HT-29 (cell line): ENCODE measurements at regions not wholly inside any gene's neighbourhood (a gene's known extent, or its start where the extent isn't known, plus 50 kb on each side); places are given as distances from the start of the nearest gene placed in this dataset.
"Not testable (repeated sequence)": the region's sequence is repeated elsewhere in the genome, so short reads cannot be mapped to it uniquely, and the experiment has no call there.

Source experiments
- DNase-seq: peaks from one replicate; pipeline ENCODE4 v3.0.0-alpha.2; 2015; ENCODE audit warnings: low spot score

DNA sequence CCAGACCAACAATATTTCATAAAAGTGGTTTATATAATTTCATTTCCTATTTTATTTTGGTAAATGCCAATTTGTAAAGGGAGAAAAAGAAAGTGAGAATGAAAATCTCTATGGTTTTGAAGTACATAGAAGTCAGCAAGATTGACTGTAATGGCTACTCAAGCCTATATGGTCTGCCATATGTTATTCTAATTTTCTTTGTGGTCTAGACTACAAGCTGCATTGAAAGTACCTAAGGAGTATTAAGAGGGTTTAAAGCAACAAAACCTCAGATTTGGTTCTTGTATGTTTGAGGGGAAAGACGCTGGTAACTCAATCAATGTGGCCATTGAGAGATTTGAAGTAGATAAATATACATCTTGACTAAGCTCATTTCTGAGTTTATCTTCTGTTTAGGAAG lies 193.5 kb upstream of the EYA4 start:
- DNase-seq: no peak

DNA sequence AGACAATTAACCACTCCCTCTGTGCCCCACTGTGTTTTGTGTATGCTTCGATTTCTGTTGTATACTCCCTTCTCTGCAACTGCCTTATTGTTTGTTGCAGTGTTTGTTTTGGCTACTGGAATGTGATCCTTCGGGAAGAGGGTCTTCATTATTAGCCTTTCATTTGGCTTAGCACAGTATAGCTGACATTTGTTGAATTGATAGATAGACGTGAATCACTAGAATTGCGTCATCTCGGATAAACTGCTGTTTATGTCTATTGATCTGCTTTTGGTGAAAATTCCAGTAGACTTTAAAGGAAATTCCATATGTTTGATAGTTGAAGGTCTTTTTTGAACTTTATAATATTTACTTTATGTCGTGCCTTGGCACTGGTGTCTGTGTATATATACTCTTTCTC lies 189.9 kb upstream of the EYA4 start:
- DNase-seq: no peak

- DNase-seq: no peak
Measured at GRCh38 chr6:133052465-133052864, 188.7 kb upstream of the EYA4 start.

DNA sequence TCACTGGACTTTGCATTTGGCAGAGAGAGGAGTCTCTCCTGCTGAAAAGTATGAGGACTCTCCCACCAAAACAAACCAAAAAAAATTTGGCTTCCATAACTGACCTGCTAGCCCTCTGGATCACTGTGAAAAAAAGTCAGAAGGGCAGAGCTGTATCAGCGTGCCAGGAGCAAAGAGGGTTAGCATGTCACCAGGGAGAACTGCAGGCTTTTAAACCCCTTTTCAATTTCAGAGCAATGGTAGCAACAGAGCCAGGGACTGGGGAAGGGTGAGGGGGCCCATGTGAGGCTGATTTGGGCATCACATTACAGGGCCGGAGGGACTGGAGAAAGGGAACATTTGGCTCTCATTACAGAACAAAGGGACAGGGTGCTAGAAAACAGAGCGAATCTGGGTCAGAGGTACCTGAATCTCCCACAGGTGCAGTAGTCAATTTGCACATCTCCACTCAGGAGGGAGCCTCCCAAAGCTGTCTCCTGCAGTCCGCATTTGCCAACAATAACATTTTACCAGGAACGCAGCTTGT lies 185.7 kb upstream of the EYA4 start:
- DNase-seq: no peak

DNA sequence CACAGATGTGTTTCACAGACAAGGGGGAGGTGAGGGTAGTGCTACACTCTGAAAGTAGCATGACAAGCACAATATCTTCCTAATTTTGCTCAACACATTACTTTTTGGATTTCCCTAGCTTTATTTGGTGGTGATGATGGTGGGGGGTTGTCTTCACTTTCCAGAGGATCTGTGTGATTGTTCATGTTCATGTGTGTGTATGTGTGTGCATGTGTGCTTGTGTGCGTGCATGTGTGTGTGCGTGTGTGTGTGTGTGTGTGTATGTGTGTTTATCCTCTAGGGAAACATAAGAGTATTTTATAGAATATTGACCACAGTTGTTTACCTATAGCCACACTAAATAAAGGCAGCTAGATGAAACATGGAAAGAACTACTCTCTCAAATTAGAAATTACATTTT lies 183.8 kb upstream of the EYA4 start:
- no peak for DNase-seq

DNA sequence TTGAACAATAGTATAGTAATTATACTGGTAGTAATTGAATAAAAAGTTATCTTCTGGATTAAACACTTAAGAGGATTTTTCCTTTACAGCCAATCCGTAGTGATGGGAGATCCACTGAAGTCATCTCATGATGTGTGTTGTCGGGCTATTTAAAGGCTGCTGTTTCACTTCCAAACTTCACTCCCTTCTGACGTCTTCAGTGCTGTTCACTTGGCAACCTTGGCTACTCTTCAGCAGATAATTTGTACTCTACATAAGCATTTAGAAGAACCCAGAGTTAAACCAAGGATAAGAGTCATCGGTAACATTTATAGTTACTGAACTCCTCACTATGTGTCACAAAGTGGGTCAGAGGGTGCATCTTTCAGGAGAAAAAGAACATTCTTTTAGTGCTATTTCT lies 179.1 kb upstream of the EYA4 start:
- DNase-seq: no peak

- DNase-seq: no peak
Measured at GRCh38 chr6:133062696-133063306, 178.4 kb upstream of the EYA4 start.

GRCh38 chr6:133067960-133068359 lies 173.2 kb upstream of the EYA4 start:
- no peak for DNase-seq

DNA sequence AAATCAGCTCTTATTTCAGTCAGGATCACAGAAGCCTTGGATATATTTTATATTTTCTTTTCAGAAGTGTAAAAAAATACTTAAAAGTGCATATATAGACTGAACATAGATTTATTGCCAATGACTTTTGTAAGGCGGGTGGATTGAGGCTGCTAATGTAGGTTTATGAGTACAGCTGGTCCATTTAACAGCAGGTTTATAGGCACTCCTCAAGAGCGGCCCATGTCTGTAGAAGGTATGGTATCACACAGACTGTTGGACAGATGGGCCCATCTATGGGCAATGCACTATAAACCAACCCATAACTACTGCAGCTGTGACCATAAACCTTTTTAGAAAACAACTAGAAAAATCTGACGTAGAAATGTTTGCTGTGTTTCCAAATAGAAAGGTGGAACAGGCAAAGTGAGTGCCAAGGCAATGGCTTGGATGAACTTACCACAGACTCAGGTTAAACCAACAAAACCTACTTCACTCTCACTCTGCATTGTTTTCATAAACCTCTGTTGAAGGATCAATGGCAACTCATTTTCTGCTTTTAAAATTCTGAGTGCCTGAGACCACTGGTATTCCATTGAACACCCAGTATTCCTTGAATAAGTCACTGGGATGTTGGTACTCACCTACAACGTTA lies 170.6 kb upstream of the EYA4 start:
- DNase-seq: no peak

DNA sequence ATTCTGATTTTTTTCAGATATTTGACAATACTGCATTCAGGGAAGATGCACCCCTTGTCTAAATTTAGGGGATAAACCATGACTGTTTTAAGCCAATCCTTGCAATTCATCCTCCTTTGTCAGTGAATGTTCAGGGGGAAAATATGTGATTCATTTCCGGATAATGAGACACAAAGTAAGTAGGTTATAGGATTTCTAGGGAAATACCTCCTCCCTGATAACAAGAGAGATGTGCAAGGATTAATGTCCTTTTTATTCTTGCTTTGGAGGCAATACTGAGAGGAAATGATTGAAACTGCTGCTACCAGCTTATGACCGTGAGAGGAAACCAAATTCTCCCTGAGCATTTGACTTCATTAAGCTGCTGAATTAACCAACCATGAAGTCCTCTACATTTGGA lies 161.3 kb upstream of the EYA4 start:
- no peak for DNase-seq

GRCh38 chr6:133083248-133083967 lies 157.7 kb upstream of the EYA4 start:
- DNase-seq: no peak

DNA sequence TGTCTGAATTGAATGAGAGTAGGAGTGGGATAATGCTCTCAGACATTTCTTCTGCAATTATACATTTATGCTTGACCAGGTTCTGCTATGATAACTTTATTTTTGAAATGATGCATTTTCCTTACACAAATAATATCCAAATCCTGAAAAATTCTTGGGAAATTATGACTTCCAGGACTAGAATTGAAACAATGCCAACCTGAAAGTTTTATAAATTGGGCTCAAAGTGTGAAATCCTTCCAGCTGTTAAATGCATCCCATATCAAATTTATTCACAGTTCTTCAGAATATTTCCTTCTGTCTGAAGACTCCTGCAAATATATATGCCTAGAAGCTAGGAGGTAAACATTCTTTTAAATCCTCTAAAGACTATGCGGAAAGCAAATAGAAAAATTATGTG lies 155.7 kb upstream of the EYA4 start:
- no peak for DNase-seq

DNA sequence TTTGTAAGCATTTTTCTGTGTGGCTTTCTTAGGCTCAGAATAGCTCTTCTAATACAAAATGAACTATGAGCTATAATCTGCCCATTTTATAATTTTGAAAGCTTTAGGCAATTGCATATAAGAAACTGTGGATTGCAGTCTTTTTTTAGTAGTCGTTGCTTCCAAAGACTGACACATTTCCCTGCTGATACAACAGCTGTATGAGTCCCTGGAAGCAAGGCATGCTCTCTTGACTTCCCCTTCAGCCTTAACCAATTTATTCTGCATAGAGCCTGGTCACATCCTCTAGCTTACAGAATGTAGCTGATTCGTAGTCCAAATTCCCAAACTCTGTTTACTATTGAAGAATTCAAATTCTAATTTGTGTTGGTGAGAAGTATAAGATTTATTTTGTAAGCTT lies 155.3 kb upstream of the EYA4 start:
- no peak for DNase-seq

- no peak for DNase-seq
Measured at GRCh38 chr6:133088931-133089695, 152.0 kb upstream of the EYA4 start.

- no peak for DNase-seq
Measured at GRCh38 chr6:133092199-133092598, 149.0 kb upstream of the EYA4 start.

DNA sequence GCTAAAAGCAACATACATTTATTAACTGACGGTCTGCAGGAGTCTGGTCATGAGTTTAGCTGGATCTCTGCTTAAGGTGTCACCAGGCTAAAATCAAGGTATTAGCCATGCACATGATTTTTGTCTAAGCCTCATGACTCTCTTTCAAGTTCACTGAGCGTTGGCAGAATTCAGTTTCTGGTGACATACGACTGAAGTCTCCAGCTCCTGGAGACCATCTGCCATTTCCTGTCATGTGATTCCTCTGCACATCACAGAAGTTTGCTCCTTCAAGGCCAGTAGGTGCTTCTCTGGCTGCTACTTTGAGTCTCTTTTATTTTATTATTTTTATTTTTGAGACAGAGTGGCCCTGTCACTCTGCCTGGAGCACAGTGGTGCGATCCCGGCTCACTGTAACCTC lies 148.4 kb upstream of the EYA4 start:
- no peak for DNase-seq

- DNase-seq: not testable (repeated sequence)
Measured at GRCh38 chr6:133093211-133093610, 147.9 kb upstream of the EYA4 start.

DNA sequence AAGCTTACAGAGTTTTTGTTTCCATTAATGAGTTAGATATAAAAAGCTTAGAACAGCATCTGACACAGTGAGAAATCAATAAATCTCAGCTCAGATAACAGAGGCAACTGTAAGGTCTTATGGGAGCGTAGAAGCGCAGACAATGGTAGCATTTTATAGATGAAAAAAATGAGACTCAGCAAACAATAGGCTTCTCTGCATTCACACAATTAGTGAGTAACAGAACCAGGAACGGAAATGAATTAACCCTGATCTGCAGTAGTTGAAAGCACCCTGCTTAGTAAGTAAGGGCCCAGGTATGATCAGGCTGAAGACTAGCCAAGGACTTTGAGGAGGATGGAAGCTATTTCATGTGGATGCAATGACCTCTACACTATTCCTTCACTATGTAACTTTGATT lies 147.2 kb upstream of the EYA4 start:
- DNase-seq: peak; percentile 37

GRCh38 chr6:133097208-133097607 lies 143.9 kb upstream of the EYA4 start:
- no peak for DNase-seq

- peak; percentile 19 for DNase-seq
Measured at GRCh38 chr6:133099573-133099972, 141.6 kb upstream of the EYA4 start.

DNA sequence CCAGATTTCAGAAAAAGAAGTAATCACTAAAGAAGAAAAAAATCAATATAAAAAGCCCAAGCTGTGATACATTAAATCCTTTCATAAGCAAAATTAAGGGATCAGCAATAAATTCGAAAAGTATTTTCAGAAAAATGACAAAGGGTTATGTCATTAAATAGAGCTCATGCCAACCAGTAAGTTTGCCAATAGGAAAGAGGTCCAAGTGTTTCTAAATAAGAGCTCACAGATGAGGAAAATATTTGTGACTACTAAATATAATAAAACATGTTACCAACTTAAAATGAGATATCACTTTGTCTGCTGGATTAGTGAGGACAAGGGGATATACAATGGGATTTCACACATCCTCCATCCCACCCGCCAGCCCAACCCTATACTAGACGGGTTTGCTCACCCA lies 140.3 kb upstream of the EYA4 start:
- no peak for DNase-seq

- DNase-seq: no peak
Measured at GRCh38 chr6:133101790-133102189, 139.4 kb upstream of the EYA4 start.
